GM10266 (cell line): ENCODE measurements at regions not wholly inside any gene's neighbourhood (a gene's known extent, or its start where the extent isn't known, plus 50 kb on each side); places are given as distances from the start of the nearest gene placed in this dataset.

Experiments used
- DNase-seq: peaks from one replicate; pipeline ENCODE4 v3.0.0; 2012; ENCODE audit errors: extremely low spot score
- TF ChIP-seq, protein P1 (sequence below): IDR thresholded peaks from 2 replicates; pipeline ENCODE4 v1.5.1; 2012; ENCODE audit warnings: mild to moderate bottlenecking, low read depth; ENCODE audit not compliant: control insufficient read depth, insufficient read depth; ENCODE audit errors: missing control alignments

DNA sequence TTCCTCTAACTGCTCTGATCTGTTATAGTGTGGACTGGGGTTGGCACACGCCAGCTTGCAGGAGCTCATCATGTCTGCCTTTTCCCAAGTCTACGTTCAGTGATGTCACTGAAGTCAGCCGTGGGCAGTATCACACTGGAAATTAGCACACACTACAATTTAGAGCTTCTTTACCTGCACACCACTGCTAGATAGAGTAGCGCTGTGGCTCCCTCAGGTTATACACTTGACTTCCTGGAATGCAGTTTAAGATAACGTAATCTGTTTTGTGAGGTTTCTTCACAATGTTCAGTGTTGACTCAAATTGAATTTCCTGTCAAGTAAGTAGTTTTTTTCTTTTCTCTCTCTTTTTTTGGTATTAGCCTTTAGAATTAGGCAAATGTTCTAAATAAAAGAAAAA, 487.2 kb downstream of the DCDC2C start:
- no peak for DNase-seq
- TF ChIP-seq, protein P1, sequence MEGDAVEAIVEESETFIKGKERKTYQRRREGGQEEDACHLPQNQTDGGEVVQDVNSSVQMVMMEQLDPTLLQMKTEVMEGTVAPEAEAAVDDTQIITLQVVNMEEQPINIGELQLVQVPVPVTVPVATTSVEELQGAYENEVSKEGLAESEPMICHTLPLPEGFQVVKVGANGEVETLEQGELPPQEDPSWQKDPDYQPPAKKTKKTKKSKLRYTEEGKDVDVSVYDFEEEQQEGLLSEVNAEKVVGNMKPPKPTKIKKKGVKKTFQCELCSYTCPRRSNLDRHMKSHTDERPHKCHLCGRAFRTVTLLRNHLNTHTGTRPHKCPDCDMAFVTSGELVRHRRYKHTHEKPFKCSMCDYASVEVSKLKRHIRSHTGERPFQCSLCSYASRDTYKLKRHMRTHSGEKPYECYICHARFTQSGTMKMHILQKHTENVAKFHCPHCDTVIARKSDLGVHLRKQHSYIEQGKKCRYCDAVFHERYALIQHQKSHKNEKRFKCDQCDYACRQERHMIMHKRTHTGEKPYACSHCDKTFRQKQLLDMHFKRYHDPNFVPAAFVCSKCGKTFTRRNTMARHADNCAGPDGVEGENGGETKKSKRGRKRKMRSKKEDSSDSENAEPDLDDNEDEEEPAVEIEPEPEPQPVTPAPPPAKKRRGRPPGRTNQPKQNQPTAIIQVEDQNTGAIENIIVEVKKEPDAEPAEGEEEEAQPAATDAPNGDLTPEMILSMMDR: no peak

DNA sequence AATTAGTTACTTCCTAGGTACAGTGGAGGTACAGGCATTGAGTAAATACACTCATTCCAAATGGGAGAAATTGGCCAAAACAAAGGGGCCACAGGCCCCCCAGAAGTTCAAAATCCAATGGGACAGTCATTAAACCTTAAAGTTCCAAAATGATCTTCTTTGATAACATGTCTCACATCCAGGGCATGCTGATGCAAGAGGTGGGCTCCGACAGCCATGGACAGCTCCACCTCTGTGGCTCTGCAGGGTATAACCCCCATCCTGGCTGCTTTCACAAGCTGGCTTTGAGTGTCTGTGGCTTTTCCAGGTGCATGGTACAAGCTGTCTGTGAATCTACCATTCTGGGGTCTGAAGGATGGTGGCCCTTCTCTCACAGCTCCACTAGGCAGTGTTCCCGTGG, 488.7 kb downstream of the DCDC2C start:
- TF ChIP-seq, protein P1: no peak
- no peak for DNase-seq

DNA sequence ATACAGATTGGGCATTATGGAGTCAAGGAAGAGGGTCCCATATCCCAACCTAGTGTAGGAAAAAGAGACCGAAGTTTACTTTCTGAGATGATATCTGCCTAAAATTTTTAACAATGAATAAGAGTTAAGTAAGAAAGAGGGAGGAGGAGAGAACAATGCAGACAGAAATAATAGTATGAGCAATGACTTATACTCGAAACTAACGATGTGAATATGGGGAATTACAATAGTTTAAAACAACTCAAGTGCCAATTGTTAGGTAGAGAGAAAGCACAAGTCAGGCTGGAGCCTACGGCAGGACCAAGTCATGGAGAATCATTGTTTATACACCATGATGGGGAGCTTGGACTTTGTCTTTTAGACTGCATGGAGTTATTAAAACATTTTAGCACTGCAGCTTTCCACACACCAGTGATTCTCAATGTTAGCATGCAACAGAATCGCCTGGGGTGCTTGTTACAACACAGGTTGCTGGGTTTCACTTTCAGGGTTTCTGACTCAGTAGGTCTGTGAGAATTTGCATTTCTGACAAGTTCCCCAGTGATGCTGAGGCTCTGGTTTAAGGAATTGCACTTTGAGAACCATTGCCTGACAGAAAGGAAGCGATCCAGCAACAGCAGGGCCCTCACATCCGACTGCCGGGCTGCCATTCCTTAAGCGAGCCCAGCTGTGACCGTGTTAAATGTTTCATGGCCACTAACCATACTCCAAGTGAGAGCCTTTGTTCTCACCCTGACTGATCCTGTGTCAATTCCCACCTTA, 511.2 kb downstream of the DCDC2C start:
- no peak for DNase-seq
- TF ChIP-seq, protein P1: no peak

DNA sequence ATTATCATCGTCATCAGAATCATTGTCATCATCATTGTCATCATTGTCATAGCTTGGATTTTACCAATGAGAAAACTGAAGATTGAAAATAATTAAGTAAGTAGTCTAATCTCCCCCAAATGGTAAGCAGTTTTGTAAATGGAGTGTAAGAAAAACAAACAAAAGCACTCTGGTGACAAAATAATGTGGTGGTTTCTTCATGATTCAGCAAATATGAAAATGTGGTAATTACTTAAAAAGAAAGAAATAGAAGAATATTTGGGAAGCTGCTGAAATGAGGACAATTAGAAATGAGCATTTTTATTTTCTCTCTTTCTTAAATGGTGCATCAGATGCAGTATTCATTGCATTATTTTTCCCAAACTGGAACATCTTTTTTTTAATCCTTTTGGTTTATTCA, 514.4 kb downstream of the DCDC2C start:
- DNase-seq: no peak
- TF ChIP-seq, protein P1: no peak

DNA sequence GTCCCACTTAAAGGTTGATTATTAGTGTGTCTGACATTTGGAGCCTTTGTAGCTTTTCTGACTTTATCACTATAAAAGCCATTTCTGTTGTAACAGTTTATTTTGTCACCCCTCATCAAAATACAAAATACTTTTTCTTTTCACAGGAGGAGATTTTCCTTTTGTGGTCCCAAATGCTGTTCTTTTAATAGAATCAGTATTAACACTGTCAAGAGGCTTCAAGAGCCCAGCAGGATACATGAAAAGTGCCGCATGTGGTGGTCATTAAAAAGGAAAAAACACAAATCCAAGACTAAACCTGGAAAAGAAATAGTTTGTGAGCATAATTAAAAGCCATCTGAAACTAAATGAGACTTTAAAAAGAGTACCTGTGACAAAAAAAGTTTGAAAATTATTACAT, 515.7 kb downstream of the DCDC2C start:
- DNase-seq: no peak
- TF ChIP-seq, protein P1: no peak

DNA sequence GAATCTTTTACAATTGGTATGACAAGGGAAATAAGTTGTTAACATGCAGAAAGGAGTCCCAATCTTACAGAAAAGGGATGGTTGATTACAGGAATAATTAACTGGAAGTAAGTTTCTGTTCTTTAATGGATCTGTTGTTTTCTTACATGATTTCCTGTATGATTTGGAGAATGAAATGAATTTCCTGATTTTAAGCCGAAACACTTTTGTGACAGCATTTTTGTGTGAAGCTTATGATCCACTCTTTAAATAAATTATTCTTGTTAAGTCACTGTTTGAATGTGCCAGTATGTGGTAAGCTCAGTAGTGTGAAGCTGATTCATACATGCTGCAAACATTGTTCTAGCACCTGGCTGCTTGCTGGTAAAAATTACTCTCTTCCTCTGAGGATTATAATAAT, 516.2 kb downstream of the DCDC2C start:
- TF ChIP-seq, protein P1: no peak
- DNase-seq: no peak

DNA sequence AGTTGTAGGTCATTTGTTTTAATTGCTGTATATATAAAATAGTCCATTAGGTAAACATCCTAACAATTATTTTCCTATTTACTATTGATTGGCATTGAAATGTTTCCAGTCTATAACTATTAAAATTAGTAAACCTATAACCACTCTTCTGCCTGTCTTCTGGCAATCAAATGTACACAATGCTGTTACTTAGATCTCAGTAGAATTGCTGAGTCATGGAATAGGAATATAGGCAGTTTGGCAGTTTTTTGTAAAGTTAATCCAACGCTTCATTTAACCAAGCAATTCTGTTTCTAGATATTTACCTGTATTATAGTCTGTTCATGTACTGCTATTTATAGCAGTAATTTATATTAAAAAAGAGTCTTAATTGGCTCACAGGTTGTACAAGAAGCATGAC, 518.1 kb downstream of the DCDC2C start:
- TF ChIP-seq, protein P1: no peak
- no peak for DNase-seq
